Stimulated activated naive CD8-positive, alpha-beta T cell treated with anti-CD3 and anti-CD28 coated beads, Interleukin-15, Interleukin-2, amounts not matched to agents 100 ng/mL and 50 ng/mL, for 24 hours (primary cell): ENCODE measurements at regions not wholly inside any gene's neighbourhood (a gene's known extent, or its start where the extent isn't known, plus 50 kb on each side); places are given as distances from the start of the nearest gene placed in this dataset.
"Not testable (repeated sequence)": the region's sequence is repeated elsewhere in the genome, so short reads cannot be mapped to it uniquely, and the experiment has no call there.

Source experiments
- H3K27ac Mint-ChIP-seq: one replicate; pipeline ENCODE4 v1.8.0; 2021; ENCODE audit warnings: mild to moderate bottlenecking, mixed read lengths
- H3K27me3 Mint-ChIP-seq: one replicate; pipeline ENCODE4 v1.8.0; 2021; ENCODE audit warnings: mixed read lengths
- H3K36me3 Mint-ChIP-seq: one replicate; pipeline ENCODE4 v1.8.0; 2021; ENCODE audit warnings: low read depth, mixed read lengths
- H3K4me1 Mint-ChIP-seq: one replicate; pipeline ENCODE4 v1.8.0; 2021; ENCODE audit warnings: low read depth, mixed read lengths
- H3K4me3 Mint-ChIP-seq: one replicate; pipeline ENCODE4 v1.8.0; 2021; ENCODE audit warnings: mild to moderate bottlenecking, mixed read lengths
- H3K9me3 Mint-ChIP-seq: one replicate; pipeline ENCODE4 v1.8.0; 2021; ENCODE audit warnings: mixed read lengths

DNA sequence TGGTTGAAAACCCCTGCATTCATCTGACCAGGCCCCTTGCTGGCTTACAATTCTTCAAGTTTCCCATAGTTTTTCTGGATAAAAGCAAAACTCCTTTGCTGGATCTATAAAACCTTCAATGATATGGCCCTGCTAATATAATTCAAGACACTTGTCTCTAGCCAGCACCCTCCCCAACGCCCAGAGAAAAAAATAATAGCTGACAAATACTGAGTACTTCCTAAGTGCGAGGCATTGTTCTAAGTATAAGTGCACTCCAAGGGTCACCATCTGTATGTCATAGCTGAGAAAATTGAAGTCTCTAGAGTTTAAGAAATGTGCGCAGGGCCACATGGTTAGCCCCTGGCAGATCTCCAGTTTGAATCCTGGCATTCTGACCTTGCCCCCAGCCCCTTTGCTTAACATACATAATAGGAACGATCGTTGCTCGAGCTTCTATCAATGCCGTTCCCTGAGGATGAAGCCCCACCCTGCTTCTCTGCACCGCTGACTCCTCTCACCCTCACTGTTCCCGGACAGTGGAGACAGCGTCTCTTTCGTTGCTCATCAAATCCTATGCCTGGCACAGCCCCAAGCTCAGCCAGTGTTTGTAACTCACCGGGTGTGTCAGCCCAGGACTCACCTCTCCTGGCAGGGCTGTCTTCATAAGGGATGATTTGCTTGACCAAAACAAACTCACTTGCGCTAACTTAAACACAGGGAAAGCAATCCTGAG lies 377.1 kb upstream of the PROK2 start:
- Mint-ChIP-seq H3K4me3 (no peak overlapping the region), H3K27me3 (no peaks in the 10 kb centered on the region), H3K36me3 (no peaks in the 10 kb centered on the region), H3K9me3 (no peaks in the 10 kb centered on the region), H3K27ac (no peak overlapping the region), H3K4me1 (peaks cover 23% of the 10 kb centered on the region)

DNA sequence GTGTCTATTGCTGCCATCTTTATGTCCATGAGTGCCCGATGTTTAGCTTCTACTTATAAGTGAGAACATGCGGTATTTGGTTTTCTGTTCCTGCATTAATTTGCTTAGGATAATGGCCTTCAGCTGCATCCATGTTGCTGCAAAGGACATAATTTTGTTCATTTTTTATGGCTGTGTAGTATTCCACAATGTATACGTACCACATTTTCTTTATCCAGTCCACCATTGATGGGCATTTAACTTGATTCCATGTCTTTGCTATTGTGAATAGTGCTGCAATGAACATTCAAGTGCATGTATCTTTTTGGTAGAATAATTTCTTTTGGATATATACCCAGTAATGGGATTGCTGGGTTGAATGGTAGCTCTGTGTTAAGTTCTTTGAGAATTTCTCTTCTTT lies 376.3 kb upstream of the PROK2 start:
- not testable (repeated sequence) for H3K27ac Mint-ChIP-seq, H3K9me3 Mint-ChIP-seq, H3K4me3 Mint-ChIP-seq, H3K27me3 Mint-ChIP-seq, H3K36me3 Mint-ChIP-seq
- H3K4me1 Mint-ChIP-seq, result peaks cover 23% of the 10 kb centered on the region

DNA sequence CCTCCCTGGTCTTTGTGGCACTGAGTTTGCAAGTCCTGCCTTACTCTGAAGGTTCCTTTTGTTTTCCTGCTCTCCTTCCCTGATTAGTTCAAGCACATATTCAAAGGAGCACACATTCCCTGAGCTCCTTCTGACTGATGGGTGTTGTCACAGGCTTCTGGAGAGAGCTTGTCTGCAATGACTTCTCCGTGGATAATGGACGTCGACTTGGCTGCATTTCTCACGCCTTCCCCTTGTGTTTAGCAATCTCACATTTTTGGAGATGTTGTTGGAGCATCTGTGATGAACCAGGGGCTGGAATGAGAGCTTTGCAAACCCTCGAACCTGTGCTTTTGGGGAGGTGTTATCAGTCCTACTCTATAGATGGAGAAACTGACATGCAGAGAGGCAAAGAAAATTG lies 375.4 kb upstream of the PROK2 start:
- Mint-ChIP-seq H3K36me3 (no peaks in the 10 kb centered on the region), H3K9me3 (no peaks in the 10 kb centered on the region), H3K4me3 (no peak overlapping the region), H3K27me3 (no peaks in the 10 kb centered on the region), H3K27ac (no peak overlapping the region), H3K4me1 (peaks cover 23% of the 10 kb centered on the region)

DNA sequence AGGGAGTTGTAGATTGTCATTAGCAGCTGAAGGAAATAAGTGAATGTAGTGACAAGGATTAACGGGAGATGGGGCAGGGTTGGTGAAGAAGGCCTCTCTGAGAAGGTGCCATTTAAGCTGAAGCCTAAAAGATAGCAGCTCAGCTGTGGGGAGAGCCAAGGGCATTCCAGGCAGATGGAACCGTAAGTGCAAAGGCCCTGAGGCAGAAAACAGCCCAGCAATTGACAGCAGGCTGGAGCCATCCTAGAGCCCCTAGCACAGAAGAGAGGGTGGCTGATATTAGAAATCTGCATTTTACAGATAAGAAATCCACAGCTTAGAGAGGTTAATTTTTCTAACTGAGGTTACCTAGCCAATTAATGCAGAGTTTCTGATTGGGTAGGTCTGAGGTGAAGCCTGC lies 374.5 kb upstream of the PROK2 start:
- Mint-ChIP-seq H3K27me3 (peaks cover 3% of the 10 kb centered on the region), H3K9me3 (no peaks in the 10 kb centered on the region), H3K4me1 (peaks cover 16% of the 10 kb centered on the region), H3K4me3 (no peak overlapping the region), H3K27ac (no peak overlapping the region), H3K36me3 (no peaks in the 10 kb centered on the region)

DNA sequence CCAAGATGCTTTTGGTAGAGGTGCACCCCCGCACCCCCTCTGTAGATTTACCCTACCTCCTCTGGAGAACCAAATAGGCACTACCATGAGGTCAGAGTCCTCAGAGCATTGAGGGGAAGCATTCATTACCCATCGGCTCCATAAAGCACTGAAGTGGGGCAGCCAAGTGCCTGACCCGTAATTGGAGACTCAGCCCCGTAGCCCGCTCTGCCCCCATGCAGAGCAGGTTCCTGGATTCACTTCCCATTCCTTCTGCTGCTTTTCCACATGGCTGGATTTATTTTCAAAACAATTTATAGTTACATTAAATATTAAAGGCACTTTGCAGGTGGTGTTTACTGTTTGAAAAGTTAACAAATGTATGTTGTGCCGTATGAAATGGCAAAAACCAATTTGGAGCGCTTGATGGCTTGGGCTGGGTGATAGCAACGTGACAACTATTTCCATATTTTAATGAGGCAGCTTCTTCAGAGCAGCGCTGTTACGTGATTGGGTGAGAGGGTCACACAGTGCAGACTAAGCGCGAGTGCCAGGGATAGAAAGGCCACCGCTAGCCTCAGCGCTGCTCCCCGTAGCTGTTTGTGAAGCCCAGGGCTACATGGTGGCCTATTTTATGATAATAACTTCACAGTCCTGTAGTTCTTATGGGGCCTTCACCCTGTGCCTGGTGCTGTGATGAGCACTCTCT lies 373.8 kb upstream of the PROK2 start:
- H3K27ac Mint-ChIP-seq, result no peak overlapping the region
- no peak overlapping the region for H3K4me3 Mint-ChIP-seq
- H3K27me3 Mint-ChIP-seq, result peaks cover 3% of the 10 kb centered on the region
- H3K4me1 Mint-ChIP-seq, result peaks cover 16% of the 10 kb centered on the region
- no peaks in the 10 kb centered on the region for H3K9me3 Mint-ChIP-seq
- no peaks in the 10 kb centered on the region for H3K36me3 Mint-ChIP-seq

DNA sequence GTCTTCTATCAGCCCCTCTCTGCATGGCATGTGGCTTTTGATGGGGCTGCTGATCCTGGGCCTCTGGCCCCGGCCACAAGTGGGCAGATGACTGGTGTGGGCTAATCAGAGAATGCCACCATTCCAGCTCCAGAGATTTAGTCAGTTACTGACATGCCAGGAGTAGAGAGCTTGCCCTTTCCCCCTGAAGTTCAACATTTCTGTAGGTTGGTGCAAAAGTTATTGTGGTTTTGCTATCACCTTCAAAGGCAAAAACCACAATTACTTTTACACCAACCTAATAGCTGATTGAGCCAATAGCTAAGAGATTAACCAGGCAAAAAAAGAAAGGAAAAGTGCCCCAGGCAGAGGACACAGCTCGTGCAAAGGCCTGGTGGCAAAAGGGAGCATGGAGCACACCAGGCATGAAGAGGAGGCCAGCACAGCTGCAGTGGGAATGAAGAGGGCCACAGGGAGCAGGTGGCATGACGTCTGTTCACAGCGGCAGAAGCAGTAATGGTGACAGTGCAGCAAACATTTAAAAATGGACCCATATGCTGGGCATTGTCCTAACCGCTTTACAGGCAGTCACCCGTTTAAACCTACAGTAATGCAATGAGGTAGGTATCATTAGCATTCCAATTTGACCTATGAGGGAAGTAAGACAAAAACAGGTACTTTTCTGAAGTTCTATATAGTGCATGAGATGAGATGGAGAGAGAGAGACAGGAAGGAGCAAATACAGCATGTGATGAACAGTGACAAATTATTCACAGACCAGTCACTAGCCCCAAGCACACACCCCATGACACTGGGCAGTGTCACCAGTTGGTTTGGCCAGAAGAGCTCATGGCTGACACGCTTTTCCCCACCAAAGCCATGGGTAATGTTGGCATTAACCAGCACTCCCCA lies 373.0 kb upstream of the PROK2 start:
- H3K36me3 Mint-ChIP-seq, result no peaks in the 10 kb centered on the region
- peaks cover 3% of the 10 kb centered on the region for H3K27me3 Mint-ChIP-seq
- no peak overlapping the region for H3K4me3 Mint-ChIP-seq
- no peak overlapping the region for H3K27ac Mint-ChIP-seq
- no peaks in the 10 kb centered on the region for H3K9me3 Mint-ChIP-seq
- peaks cover 11% of the 10 kb centered on the region for H3K4me1 Mint-ChIP-seq

DNA sequence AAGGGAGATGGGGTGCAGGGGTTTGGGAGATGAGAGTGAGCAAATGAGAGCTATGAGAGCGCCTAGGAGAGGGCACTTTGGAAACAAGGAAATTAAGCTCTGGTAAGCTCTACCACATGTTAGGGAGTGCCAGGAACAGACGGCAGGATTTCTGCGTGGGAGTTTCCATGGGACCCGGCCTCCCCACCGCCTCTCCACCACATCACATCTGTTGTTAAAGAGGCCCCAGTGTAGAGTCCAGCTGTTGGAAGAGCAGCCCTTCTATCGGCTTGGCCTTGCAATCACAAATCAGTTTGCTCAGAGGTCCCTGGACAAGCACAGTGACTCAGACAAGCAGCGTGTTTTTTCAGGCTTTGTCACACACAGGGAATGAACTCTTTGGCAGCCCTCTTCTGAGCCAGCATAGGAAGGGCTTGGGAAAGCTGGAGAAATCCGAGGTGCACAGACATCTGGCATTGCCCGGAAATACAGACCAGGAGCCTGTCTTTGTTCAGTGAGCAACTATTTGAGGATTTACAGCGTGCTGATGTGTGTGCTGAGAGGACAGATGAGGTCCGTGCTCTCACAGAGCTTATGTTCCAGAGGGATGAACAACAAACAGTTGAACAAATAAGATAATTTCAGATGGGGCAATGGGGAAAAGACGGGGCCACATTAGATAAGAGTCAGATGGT lies 370.6 kb upstream of the PROK2 start:
- Mint-ChIP-seq H3K4me1 (peaks cover 7% of the 10 kb centered on the region), H3K27ac (no peak overlapping the region), H3K9me3 (no peaks in the 10 kb centered on the region), H3K36me3 (no peaks in the 10 kb centered on the region), H3K27me3 (peaks cover 3% of the 10 kb centered on the region), H3K4me3 (no peak overlapping the region)

DNA sequence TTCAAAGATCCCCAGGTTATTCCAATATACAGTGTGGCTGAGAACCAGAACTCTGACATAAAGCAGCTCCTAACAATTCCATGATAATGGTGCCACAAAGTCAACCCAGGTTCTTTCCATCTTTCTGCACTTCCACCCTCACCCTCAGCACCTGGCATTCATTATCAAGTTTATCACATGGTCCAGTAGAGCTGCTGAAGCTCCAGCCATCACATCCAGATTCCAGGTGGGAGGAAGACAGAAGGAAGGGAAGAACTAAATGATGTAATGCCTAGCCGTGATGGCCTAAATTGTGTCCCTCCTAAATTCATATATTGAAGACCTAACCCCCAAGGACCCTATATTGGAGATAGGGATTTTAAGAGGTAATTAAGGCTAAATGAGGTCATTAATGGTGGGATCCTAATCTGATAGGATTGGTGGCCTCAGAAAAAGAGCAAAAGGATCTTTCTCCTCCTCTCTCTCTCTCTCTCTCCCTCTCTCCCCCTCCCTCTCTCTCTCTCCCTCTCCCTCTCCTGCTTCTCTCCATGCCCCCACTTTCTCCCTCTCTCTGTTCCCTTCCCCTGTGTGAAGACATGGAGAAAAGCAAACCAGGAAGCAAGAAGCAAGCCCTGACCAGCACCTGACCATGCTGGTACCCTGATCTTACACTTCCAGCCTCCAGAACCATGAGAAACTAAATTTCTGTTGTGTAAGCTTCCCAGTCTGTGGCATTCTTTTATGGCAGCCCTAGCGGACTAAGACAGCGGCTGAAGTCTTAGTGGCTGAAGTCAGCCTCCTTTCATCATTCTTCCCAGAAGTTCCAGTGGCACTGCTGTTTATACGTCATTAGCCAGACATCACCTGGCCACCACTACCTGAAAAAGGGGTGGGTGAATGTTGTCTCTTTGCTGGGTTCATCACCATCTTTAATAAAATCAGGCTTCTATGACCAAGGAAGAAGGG lies 369.7 kb upstream of the PROK2 start:
- Mint-ChIP-seq H3K4me3 (no peak overlapping the region), H3K36me3 (no peaks in the 10 kb centered on the region), H3K27me3 (peaks cover 3% of the 10 kb centered on the region), H3K27ac (no peak overlapping the region), H3K9me3 (no peaks in the 10 kb centered on the region), H3K4me1 (peaks cover 7% of the 10 kb centered on the region)

DNA sequence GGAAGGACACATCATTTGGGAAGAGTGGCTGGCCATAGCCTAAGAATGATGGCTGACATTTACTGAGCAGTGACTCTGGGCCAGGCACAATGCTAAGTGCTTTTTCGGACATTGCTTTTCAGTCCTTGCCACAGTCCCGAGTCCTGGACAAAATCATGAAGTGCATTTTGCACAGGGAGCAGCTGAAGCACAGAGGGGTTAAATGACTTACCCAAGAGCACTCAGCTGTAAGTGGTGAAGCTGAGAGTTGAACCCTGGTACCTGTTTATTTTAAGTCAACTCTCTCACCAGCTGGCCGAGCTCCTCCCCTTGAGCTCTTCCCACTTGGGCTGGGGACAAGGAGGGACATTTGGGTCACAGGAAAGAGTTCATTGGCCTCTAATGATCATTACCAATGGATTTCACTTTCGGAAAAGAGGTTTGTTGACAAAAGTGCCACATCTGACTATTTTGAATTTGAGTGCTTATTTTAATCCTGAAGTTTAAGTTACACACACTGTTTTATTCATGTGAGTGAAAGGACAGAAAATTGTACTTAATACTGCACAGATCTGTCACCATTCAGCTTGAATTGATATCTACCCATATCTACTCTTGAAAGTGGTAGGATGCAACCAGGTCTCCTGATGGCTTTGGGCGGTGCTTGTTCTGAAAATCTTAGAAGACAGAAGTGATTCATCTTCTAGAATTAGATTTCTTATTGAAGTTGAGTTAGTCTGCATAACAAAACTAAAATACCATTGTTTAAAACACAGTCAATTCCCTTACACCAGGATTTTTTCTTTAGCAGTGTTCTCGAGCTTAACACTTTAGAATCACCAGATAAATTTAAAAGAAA lies 368.7 kb upstream of the PROK2 start:
- peaks cover 7% of the 10 kb centered on the region for H3K4me1 Mint-ChIP-seq
- H3K9me3 Mint-ChIP-seq, result no peaks in the 10 kb centered on the region
- no peak overlapping the region for H3K4me3 Mint-ChIP-seq
- no peaks in the 10 kb centered on the region for H3K36me3 Mint-ChIP-seq
- H3K27me3 Mint-ChIP-seq, result peaks cover 3% of the 10 kb centered on the region
- H3K27ac Mint-ChIP-seq, result no peak overlapping the region

DNA sequence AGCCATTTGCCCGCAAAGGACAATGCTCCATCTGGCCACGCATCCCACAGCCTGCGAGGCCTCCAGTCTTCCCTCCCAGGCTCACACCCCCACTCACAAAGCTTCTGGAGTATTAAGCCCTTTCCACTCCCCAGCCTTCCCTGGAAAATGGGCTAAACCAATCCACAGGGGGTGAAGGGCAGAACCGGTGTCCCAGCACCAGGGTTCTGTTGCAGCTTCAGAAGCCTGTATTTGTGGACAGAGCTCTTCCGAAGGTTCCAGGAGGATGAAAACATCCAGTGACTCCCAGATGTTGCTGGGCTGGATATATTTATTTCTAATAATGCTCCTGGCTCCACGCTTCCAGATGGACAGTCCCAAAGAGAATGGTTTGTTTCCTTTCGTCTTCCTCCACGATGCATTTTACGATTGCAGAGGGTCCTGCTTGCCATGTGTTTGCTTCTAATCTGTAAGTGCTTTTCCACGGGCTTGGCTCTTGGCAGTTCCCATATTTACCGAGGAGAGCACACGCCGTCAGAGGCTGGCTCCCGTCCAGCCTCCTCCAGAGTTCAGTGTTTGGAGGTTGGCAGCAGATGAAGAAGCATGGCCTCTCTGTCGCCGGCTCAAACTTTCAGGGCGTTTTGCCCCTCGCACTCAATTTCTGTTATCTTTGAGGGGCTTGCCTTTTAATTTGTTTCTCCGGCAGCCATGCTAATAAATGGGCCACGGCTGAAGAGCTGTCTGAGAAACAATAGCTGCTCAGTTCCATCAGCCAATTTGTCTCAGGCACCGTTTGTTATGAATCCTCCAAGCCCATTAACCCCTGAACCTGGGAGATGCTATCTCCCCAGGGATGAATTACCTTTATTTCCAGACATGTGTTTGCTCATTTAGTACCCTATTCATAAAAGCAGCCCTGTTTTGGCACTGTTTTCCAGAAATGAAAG lies 367.9 kb upstream of the PROK2 start:
- Mint-ChIP-seq H3K9me3 (peaks cover 6% of the 10 kb centered on the region), H3K27ac (no peak overlapping the region)

DNA sequence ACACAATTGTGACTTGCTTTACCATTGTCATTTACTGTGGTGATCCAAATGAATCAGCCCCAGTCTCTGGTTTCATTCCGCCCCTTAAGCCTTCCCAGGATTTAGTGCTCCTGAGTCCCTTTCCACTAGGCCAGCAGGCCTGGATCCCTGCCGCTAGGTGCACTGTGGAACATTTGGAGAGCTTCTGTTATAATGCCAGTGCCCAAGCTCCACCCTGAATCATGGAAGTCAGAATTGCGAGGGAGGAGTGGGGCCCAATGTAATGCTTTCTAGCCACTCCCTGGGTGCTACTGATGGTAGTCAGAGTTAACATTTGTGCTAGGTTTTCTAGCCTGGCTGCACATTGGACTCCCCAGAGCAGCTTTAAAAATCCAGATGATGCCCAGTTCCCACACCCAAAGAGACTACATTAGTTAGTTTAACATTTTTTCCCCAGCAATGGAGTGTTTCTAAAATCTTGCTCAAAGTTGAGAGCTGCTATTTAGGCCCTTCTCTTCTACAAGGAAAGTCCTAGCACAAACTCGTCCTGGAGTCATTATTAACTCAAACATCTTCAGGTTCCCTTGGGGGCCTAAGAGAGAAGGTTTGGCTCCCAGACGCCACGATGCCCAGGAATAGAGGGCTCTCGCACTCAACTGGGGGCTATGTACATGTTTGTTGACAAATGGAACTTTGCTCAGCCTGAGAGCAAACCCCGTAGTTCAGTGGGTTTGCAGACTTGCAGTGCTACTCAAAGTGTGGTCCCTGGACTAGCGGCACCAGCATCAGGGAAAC lies 366.7 kb upstream of the PROK2 start:
- Mint-ChIP-seq H3K27me3 (peaks cover 3% of the 10 kb centered on the region), H3K9me3 (peaks cover 6% of the 10 kb centered on the region), H3K4me3 (no peak overlapping the region), H3K27ac (no peak overlapping the region), H3K4me1 (no peaks in the 10 kb centered on the region), H3K36me3 (no peaks in the 10 kb centered on the region)

More for the DNA sequence above, 367.9 kb upstream of the PROK2 start:
- no peaks in the 10 kb centered on the region for H3K36me3 Mint-ChIP-seq
- H3K27me3 Mint-ChIP-seq, result peaks cover 3% of the 10 kb centered on the region
- peaks cover 2% of the 10 kb centered on the region for H3K4me1 Mint-ChIP-seq
- H3K4me3 Mint-ChIP-seq, result no peak overlapping the region
